ENCODE measurements at regions not wholly inside any gene's neighbourhood (a gene's known extent, or its start where the extent isn't known, plus 50 kb on each side); places are given as distances from the start of the nearest gene placed in this dataset.

DNA sequence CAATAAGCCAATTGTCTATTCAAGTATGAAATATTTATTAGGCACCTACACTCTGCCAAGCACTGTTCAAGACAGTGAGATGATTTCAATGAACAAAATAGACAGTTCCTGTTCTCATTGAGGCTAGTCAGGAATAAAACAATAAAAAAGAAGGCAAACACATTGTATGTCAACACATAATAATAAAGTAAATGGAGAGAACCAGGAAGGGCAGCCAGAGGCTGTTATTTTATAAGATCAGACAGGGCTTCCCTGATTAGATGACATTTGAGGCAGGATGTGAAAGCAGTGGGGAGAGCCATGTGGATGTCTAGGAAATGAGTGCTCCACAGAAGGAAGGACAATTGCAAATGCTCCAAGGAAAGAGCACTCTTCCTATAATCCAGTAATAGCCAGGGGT is 2371.1 kb downstream of the MAT2B start:
- intact Hi-C loops (cut with DNase I): no loop called here
- no peak for DNase-seq (ENCODE audit: low spot score)

DNA sequence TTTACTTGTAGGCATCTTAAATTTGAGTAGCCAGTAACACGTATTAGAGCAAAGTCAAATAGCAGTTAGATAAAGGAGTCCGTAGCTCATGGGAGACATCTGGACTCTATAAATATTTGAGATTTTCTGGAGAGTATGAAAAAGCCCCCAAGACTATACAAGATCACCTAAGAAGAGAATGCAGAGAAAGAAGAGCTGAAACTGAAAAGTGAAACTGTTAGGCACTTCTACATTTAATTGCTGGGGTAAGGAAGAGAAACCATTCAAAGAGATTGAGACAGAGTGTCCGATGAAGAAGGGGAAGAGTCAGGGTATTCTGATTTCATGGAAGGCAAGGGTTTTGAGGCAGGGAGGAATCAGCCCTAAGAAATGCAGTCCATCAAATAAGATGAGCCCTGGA is 2372.1 kb downstream of the MAT2B start:
- intact Hi-C loops (cut with DNase I): no loop called here
- no peak for DNase-seq (ENCODE audit: low spot score)

DNA sequence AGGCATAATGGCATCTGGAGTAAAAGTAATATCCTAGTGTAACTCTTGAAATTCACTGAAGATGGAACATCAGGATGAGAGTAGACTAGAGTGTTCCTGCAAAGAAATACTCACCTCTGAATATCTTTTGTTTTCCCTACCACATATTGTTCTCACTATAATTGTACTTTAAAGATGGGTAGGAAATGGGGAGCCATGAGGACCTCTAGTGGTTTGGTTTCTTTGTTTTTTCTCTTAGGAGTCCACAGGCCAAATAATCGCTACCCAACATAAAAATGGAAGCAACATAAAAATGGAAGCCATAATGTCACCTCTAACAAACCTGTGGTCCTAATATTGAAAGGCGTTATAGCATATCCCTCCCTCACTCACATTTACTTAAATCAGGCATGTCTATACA is 2375.8 kb downstream of the MAT2B start:
- intact Hi-C loops (cut with DNase I): no loop called here
- no peak for DNase-seq (ENCODE audit: low spot score)

DNA sequence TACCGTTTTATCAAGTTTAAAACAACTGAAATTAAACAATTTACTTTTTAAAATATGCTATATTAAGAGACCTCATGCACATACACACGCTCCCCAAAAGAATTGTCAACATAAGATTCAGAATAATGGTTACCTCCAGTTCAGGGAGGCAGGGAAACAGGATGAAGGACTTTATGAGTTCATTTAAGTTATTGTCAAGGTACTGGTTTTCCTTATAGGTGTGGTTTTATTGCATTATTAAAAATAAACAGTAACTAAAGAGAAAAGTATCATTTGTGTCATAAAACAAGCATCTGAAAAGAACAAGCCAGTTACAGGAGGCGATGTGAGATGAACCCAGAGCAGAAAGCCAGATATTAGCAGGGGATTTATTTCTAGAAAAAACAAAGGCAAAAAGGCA is 2376.7 kb downstream of the MAT2B start:
- intact Hi-C loops (cut with DNase I): no loop called here
- no peak for DNase-seq (ENCODE audit: low spot score)

DNA sequence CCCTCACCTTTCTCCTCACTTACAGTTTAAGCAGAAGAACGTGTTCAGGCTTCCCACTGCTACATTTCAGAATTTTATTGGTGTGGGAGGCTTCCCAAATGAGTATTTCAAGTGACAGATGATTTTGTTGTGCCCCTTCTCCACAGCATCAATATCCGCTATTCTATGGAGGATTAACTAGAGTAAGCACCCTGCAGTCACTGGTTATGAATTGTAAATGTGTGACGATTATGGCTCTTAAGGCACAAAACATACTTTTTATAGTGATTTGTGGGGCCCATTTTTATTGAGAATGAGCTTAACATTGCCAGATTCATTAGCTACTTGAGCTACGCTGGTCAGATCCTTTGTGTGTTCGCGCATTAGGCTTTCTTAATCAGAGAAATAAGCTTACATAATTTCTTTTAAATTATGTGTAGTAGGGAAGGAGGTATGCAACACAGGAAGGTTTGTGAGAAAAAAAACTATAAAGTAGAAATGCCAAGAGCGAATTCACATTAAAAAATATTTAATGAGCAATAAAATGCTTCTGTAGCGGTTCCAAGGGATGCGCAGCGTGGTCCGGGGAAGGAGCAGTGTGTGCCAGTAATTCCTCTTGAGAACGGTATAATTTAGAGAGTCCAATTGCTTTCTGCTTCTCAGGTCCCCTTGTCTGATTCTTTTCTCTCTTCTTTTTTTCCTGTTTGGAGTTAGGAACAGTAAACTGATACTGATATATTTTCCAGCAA is 2380.4 kb downstream of the MAT2B start:
- intact Hi-C loops (cut with DNase I): no loop called here
- DNase-seq (ENCODE audit: low spot score): no peak

DNA sequence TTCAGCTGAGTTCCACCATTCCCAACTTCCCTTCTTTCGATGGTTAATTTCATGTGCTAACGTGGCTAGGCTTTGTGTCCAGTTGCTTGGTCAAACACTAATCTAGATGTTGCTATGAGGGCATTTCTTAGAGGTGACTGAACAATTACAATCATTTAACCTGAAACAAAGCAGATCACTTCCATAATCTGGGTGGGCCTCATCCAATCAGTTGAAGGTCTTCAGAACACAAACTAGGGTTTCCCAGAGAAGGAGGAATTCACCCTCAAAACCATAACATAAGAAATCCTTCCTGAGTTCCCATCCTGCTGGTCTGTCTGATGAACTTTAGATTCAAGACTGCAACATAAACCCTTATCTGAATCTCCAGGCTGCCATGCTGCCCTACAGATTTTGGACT is 2381.7 kb downstream of the MAT2B start:
- intact Hi-C loops (cut with DNase I): no loop called here

DNA sequence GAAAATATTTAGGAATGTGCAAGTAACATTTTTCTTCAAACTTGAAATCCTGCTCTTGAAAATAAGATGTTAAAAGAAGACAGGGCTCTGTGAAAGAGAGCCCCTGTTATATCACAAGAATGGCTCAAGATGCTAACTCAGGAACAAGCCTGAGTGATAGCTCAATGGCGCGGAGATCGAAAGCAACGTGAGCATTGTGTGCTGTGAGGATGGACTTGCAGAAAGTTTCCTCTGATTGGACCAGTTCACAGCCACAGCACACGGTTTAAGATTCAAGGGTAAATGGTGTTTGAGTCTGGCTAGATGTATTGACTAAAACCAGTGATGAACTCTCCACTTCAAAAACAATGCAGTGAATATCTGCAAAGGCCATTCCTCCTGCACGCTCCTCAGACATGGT is 2387.0 kb downstream of the MAT2B start:
- intact Hi-C loops (cut with DNase I): no loop called here
- DNase-seq (ENCODE audit: low spot score): no peak

More for the DNA sequence above, 2381.7 kb downstream of the MAT2B start:
- DNase-seq (ENCODE audit: low spot score): no peak

DNA sequence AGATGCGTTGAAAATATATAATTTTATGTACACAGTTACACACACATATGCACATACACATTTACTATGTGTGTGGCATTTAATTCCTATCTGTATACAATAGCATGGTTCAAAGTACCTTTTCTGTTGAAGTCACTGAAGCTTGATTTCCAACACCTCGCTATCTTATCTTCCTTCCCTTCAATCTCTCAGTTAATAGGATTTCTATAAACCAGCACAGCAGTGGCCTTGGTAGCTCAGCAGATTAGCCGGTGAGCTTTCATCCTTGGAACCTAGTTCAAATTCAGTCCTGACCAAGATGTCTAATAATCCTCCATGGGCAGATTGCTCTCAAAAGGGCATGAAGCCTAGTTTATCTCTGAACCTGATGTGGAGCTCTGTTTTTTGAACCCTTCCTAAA is 2389.5 kb downstream of the MAT2B start:
- intact Hi-C loops (cut with DNase I): no loop called here
- no peak for DNase-seq (ENCODE audit: low spot score)

DNA sequence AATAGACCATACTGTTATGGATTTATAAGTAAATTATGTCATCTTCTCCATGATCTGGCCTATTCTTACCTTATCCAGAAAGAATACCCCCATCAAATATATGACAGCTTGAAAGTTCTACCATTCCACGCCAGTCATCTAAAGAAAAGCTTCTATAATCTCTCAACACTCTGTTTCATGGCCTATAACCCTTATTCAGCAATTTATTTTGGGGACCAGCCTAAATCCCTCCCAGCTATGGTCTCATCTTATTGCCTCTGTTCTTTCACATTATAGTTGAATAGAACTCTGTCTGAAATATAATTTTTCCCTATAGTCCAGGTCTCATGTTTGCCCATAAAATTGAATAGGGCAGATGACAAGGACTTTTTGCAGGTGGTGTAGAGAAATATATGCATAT is 2387.6 kb upstream of the WWC1 start:
- intact Hi-C loops (cut with DNase I): no loop called here
- no peak for DNase-seq (ENCODE audit: low spot score)

DNA sequence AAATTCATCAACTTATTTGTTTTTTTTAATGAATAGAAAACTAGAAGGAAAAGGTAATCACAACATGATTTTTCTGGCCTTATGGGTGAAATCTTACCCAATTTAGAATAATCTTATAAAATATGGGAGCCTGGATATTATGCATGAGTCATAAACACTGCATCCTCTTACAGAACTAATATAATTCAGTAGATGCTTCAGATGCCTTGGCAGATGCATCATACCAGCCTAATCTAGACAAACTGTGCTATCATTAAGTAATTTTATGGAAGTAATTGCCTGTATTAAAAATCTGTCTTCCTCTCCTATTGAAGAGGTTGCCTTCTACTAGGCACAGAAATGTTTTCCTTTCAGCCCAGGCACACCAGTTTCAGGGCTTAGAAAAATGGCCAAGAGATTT is 2384.6 kb upstream of the WWC1 start:
- intact Hi-C loops (cut with DNase I): no loop called here
- no peak for DNase-seq (ENCODE audit: low spot score)

DNA sequence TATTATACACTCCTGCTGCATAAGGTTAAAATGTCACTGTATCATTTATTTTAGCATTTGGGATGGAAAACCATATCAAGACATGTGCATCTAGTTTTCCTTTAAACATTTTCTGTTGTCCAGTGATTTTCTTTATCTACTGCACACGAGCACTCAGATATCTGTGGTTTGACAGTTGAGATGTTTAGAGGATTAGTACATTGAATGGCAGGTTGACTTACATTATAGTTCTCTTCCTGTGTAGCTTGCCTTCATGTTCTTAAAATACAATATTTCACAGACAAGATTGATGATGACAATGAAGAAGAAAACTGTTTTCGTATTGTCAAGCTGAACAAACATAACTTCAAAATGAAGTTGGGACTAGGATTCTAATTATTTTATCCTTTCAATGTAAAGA is 2378.4 kb upstream of the WWC1 start:
- DNase-seq (ENCODE audit: low spot score): no peak
- intact Hi-C loops (cut with DNase I): no loop called here

DNA sequence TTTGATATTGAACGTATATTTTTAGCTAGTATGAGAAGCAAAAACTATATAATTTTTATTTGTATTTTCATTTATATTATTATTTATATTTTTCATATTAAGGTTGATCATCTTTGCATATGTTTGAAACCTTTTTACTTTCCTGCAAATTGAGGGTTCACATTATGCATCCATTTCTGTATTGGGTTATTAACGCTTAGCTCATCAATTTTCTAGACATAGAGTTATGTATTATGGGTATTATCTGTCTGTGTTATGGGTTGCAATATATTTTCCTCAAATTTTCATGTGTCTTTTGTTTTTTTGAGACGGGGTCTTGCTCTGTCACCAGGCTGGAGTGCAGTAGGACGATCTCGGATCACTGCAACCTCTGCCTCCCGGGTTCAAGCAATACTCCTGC is 2377.0 kb upstream of the WWC1 start:
- intact Hi-C loops (cut with DNase I): no loop called here
- no peak for DNase-seq (ENCODE audit: low spot score)

DNA sequence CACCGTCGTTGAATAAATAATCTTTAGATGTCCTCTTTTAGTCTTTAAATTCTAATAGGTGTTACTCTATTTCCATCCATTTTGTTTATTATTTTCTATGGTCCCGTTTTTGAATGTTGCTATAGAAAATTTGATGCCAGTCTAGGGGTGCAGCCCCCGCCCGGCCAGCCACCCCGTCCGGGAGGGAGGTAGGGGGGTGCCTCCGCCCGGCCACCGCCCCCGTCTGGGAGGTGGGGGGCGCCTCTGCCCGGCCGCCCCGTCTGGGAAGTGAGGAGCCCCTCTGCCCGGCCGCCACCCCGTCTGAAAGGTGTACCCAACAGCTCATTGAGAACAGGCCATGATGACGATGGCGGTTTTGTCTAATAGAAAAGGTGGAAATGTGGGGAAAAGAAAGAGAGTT is 2372.2 kb upstream of the WWC1 start:
- no peak for DNase-seq (ENCODE audit: low spot score)
- intact Hi-C loops (cut with DNase I): no loop called here

DNA sequence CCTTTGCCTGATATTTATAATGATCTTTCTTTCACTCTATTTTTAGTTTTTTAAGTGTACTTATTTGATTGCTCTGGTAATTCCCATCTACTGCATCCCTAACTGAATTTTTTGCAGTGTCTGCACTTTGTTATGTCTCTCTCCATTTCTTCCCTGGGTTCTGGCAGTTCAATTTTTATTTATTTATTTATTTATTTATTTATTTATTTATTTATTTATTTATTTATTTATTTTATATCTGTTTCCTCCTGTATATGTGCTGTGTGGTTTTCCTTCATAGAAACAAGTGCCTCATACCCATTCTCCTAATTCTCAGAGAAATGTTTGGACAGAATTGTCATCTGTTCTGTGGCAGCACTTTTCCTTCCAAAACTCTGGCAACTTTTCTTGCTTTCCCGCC is 2370.8 kb upstream of the WWC1 start:
- DNase-seq (ENCODE audit: low spot score): no peak
- intact Hi-C loops (cut with DNase I): no loop called here

DNA sequence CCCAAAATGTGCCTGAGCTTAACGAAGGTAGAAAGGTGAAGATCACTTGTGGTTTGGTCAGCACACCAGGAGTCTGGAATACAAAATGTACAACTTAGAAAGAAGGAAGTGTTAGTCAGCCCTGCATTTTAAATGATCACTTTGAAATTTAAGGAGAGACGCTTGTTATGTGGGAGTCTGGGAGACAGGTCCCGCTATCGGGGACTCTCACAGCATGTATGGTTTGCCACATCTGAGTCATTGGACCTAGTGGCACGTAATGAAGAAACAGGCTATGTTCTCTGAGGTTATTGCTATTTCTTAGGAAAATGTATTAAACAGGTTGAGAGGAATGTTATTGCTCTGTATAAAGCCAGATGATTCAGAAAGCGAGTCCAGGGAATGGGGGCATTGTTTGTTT is 2362.5 kb upstream of the WWC1 start:
- intact Hi-C loops (cut with DNase I): no loop called here
- DNase-seq (ENCODE audit: low spot score): no peak

DNA sequence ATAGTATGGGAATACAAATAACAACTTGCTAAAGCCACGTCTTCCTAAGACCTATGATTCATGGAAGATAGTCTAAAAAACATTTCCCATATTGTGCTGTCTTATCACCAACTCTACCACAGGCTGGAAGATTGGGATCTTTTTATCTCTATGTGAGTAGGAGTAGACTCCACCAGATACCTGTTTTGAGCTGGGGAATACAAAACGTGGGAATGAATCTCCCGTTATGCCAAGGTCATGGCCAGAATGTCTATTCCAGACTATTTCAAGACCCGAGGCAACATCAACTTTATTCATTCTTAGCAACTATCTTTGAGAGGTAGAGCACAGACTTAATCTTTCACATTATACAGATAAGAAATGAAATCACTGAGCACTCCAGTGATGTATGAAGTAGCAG is 2350.9 kb upstream of the WWC1 start:
- intact Hi-C loops (cut with DNase I): no loop called here
- DNase-seq (ENCODE audit: low spot score): no peak

DNA sequence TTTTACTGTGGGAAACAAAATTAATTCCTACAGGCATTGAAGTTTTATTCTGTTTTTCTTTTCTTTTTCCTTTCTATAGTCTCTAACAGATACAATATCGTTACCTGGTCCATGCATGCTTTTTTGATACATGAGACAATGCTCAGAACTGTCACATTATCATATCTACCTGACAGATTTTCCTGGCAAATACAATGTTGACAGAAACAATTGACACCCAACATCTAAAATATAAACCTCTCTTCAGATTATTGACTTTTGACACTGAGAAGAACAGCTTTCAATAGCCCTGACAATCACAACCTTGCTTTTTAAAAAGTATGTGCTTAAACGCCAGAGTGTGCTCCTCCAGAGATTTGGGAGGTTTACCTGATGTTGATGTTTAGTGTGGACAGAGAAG is 2334.6 kb upstream of the WWC1 start:
- intact Hi-C loops (cut with DNase I): no loop called here
- no peak for DNase-seq (ENCODE audit: low spot score)

DNA sequence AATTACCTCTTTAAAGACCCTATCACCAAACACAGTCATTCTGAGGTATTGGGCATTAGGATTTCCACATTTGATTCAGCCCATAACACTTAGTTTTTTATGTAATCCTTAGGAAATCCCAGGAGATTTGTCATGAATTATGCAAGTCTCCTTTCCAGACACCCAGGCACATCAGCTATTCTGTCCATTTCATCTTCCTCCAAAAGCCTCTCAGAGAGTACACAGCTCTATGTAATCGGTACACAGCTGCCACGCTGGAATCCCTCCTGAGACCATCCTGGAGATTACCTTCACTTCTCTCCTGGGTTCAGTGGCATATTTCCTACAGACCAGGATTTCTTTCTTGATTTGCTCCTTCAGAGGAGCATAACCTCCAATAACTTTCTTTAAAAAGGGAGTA is 2309.8 kb upstream of the WWC1 start:
- no peak for DNase-seq (ENCODE audit: low spot score)
- intact Hi-C loops (cut with DNase I): no loop called here

DNA sequence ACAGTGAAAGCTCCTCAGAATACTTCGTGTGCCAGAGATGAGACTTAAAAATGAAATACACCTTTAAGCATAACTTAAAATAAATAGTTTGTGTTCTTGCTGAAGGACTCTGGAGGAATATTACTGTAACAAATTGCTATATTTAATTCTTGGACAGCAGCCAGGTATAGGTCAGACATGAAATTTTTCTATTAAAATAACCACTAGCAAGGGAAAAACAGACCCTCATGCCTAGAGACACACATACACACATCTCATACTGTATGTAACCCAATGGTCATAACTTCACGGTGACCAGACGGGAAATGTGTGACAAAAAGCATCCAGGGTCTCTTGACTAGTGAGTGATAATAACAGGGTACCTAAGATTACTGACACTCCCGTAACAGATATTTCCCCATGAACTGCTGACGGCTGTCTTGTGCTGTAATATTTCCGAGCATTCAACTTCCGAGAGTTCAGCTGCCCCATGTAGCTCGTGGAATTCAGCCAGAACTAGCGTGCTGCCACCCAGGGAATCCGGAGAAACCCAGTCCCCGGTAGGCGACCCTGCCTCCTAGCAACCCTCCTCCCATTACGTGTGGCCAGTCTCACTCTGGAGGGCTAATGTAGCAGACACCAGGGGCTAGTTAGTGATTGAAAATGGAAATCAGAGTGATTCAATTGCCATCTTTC is 2295.1 kb upstream of the WWC1 start:
- DNase-seq (ENCODE audit: low spot score): no peak
- intact Hi-C loops (cut with DNase I): no loop called here

DNA sequence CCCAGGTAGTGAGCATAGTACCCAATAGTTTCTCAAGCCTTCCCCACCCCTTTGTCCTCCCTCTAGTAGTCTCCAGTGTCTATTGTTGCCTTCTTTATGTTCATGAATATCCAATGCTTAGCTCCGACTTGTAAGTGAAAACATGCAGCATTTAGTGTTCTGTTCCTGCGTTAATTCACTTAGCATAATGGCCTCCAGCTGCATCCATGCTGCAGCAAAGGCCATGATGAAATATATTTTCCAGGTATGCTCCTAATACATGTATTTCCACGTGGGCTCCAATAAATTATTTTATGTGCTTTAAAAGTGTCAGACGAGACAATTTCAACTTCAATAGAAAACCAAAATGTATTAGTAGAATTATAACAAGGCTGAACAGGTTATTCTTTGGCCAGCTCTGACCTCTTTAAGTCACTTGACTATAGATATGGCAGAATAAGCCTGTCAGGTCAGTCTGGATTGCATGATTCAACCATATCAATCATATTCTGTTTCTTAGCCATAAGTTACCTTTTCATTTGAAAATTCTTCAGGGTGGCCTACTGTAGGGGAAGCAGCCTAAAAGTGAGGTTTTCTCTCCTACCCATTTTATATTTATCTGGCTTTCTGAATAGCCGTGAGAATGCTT is 2291.6 kb upstream of the WWC1 start:
- intact Hi-C loops (cut with DNase I): no loop called here
- DNase-seq (ENCODE audit: low spot score): no peak

DNA sequence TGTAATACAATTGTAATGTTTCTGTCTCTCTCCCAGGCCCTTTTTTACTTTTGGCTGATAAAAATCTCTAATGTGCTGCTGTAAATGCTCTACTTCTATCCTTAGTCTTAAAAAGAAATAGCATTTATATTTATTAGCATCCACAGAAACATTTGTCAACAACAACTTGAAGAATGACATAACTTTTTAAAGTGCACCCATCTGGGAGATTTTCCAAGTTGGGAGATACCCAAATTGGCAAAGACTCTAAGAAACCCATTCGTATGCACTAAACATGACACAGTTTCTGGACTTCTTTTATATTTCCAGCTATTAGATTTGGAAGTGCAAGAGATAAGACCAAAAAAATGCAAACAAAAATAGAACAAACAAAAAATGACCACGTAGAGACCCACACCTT is 2287.4 kb upstream of the WWC1 start:
- DNase-seq (ENCODE audit: low spot score): no peak
- intact Hi-C loops (cut with DNase I): no loop called here

All from cardiac septum (tissue), 1 donor.